ENCODE measurements at regions not wholly inside any gene's neighbourhood (a gene's known extent, or its start where the extent isn't known, plus 50 kb on each side); places are given as distances from the start of the nearest gene placed in this dataset.

DNA sequence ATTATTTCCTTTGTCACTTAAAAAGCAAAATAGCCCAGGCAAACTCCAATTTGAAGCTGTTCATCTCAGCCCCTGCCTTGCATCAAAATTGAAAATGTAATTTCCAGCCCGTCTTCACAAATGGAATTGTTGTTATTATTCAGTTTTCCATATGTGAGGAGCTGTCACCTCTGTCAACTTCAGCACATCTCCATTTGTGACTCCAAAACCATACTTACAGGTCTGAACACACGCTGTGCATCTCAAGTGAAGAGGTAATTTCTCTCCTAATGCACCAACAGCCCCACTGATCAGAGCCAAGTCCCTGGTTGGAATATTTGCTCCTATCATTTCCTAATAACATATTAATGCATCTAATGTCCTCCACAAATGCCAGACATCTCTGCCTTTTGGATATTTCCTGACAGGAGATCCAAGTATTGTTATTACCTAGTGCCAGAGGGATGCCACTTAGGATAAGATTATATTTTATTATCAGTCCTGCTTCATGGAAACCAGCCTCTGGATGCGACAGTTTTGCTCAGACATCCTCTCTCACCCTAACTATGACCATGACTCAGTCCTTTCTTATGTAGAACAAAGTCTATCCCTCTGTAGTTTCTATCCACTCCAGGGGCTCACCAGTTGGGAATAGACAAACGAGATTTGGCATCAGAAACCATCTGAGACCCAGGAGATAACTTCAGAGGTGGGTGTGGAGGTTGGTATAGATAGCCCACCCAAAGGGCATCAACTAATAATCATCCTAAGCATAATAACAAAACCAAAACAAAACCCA, 379.8 kb downstream of the VPS13C start:
- H3K27me3 Mint-ChIP-seq (ENCODE audit: low read depth), result no peaks in the 10 kb centered on the region
- peaks cover 13% of the 10 kb centered on the region for H3K4me1 Mint-ChIP-seq

GRCh38 chr15:61671736-61672135, 388.5 kb downstream of the VPS13C start:
- no peak overlapping the region for H3K27ac Mint-ChIP-seq (ENCODE audit: unreplicated experiment)
- TF ChIP-seq CTCF (conservative IDR thresholded peaks at IDR 0.05), result no peak
- H3K27me3 Mint-ChIP-seq (ENCODE audit: low read depth), result peaks cover 3% of the 10 kb centered on the region
- DNase-seq (ENCODE audit: low read depth, low spot score), result no peak
- no peaks in the 10 kb centered on the region for H3K4me1 Mint-ChIP-seq
- no peak overlapping the region for H3K4me3 Mint-ChIP-seq
- no peaks in the 10 kb centered on the region for H3K9me3 Mint-ChIP-seq
- no peaks in the 10 kb centered on the region for H3K36me3 Mint-ChIP-seq (ENCODE audit: low read depth)

More for the DNA sequence above, 379.8 kb downstream of the VPS13C start:
- Mint-ChIP-seq H3K36me3 (ENCODE audit: low read depth) (no peaks in the 10 kb centered on the region), H3K27ac (ENCODE audit: unreplicated experiment) (no peak overlapping the region), H3K9me3 (peaks cover 5% of the 10 kb centered on the region), H3K4me3 (no peak overlapping the region)
- TF ChIP-seq CTCF (conservative IDR thresholded peaks at IDR 0.05), result no peak
- no peak for DNase-seq (ENCODE audit: low read depth, low spot score)

- Mint-ChIP-seq H3K9me3 (no peaks in the 10 kb centered on the region), H3K27me3 (ENCODE audit: low read depth) (peaks cover 3% of the 10 kb centered on the region), H3K4me3 (no peak overlapping the region), H3K4me1 (peaks cover 4% of the 10 kb centered on the region), H3K27ac (ENCODE audit: unreplicated experiment) (no peak overlapping the region), H3K36me3 (ENCODE audit: low read depth) (no peaks in the 10 kb centered on the region)
- DNase-seq (ENCODE audit: low read depth, low spot score), result no peak
- no peak for TF ChIP-seq CTCF (conservative IDR thresholded peaks at IDR 0.05)
Observed at GRCh38 chr15:61668444-61668843, 391.8 kb downstream of the VPS13C start.

DNA sequence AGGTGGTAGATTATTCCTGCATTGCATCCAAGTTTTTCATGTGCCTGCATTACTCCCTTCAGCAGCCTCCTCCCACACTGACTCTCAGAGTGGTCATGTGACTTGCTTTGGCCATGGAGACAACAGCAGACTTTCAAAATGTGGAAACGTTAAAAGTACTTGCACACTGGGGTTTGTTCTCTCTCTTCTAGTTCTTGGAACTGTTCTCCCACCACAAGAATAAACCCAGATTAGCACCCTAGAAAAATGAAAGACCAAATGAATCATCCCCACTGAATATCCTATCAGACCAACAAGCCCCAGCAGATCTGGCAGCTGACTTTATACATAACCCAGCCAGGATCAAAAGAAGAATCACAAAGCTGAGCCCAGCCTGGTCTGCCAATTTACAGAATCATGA, 398.5 kb downstream of the VPS13C start:
- no peak overlapping the region for H3K4me3 Mint-ChIP-seq
- no peak for DNase-seq (ENCODE audit: low read depth, low spot score)
- H3K9me3 Mint-ChIP-seq, result peaks cover 4% of the 10 kb centered on the region
- TF ChIP-seq CTCF (conservative IDR thresholded peaks at IDR 0.05), result no peak
- H3K4me1 Mint-ChIP-seq, result peaks cover 4% of the 10 kb centered on the region
- no peaks in the 10 kb centered on the region for H3K27me3 Mint-ChIP-seq (ENCODE audit: low read depth)
- H3K36me3 Mint-ChIP-seq (ENCODE audit: low read depth), result no peaks in the 10 kb centered on the region
- no peak overlapping the region for H3K27ac Mint-ChIP-seq (ENCODE audit: unreplicated experiment)

GRCh38 chr15:61660579-61660978, 399.7 kb downstream of the VPS13C start:
- TF ChIP-seq CTCF (conservative IDR thresholded peaks at IDR 0.05), result no peak
- peaks cover 13% of the 10 kb centered on the region for H3K4me1 Mint-ChIP-seq
- H3K27me3 Mint-ChIP-seq (ENCODE audit: low read depth), result no peaks in the 10 kb centered on the region
- H3K36me3 Mint-ChIP-seq (ENCODE audit: low read depth), result no peaks in the 10 kb centered on the region
- H3K27ac Mint-ChIP-seq (ENCODE audit: unreplicated experiment), result no peak overlapping the region
- no peak overlapping the region for H3K4me3 Mint-ChIP-seq
- peaks cover 4% of the 10 kb centered on the region for H3K9me3 Mint-ChIP-seq
- no peak for DNase-seq (ENCODE audit: low read depth, low spot score)
